C4-2B (cell line): ENCODE measurements at regions not wholly inside any gene's neighbourhood (a gene's known extent, or its start where the extent isn't known, plus 50 kb on each side); places are given as distances from the start of the nearest gene placed in this dataset.

Experiments
- H3K27ac ChIP-seq: fragments of 450-650 bp; 2 replicates; pipeline ENCODE4 v1.5.1; 2017
- ZFX ChIP-seq: fragments of 450-650 bp; IDR thresholded peaks from 2 replicates; pipeline ENCODE4 v1.6.1; 2017
- TF ChIP-seq, protein P1 (sequence below): fragments of 450-650 bp; conservative IDR thresholded peaks from 2 replicates; pipeline ENCODE4 v1.5.1; 2017; ENCODE audit warnings: mild to moderate bottlenecking

DNA sequence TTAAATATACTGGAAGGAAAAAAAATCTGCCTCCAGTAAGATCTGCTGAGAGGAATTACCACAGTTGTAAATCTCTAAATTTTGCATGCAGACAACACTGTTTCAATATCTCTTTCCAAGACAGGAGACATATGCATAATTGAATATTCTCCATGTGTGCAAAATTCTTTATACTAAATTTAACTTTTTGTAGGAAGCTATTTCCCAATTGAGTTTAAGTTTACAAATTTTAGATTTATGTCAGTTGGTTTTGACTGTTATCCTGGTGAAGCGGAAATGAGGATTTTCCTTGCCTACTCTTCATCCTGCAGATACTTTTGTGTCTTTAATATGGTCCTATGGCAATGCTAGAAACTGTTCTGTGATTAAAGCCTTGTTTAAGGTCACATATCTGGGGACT, 1352.9 kb downstream of the FSTL5 start:
- no peak for TF ChIP-seq ZFX
- TF ChIP-seq, protein P1, sequence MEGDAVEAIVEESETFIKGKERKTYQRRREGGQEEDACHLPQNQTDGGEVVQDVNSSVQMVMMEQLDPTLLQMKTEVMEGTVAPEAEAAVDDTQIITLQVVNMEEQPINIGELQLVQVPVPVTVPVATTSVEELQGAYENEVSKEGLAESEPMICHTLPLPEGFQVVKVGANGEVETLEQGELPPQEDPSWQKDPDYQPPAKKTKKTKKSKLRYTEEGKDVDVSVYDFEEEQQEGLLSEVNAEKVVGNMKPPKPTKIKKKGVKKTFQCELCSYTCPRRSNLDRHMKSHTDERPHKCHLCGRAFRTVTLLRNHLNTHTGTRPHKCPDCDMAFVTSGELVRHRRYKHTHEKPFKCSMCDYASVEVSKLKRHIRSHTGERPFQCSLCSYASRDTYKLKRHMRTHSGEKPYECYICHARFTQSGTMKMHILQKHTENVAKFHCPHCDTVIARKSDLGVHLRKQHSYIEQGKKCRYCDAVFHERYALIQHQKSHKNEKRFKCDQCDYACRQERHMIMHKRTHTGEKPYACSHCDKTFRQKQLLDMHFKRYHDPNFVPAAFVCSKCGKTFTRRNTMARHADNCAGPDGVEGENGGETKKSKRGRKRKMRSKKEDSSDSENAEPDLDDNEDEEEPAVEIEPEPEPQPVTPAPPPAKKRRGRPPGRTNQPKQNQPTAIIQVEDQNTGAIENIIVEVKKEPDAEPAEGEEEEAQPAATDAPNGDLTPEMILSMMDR: no peak
- H3K27ac ChIP-seq: no peak overlapping the region

DNA sequence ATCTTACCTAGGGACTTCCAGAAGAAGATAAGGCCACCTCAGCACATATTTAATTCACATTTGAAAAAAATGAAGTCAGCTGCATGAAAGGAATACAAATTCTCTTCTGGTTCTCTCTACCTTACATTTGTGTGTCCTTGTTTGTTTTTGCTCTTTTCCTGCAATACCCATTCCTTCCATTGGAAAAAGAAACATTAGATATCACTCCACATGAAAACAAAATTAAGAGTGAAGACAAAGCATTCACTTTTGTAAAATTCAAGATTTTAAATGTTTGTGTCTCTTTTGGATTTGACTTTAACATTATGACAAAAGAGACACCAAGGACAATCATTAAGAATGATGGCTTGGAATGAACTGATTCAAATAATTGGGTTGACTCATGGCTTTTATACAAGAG, 1351.8 kb downstream of the FSTL5 start:
- TF ChIP-seq, protein P1: no peak; the same call in 1 of the 2 replicates
- no peak for TF ChIP-seq ZFX
- no peak overlapping the region for H3K27ac ChIP-seq

DNA sequence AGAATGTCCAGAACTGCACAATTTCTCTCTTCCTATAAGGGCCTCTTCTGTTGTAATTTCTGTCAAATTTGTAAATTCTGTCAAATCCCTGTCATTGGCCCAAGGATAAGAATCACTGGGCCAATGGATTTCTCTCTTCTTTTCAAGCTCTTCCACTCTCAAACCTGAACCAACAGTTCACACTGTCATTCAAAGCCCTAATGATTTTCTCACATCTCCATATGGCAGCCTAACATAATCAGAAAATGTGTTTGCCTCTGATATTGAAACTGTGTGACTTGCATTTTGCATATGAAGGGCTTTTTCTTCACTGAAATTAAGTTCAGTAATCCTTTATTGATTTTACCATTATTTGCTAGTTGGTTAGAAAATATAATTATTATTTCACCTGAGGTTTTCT, 1349.1 kb downstream of the FSTL5 start:
- H3K27ac ChIP-seq: no peak overlapping the region
- TF ChIP-seq, protein P1: no peak
- no peak for TF ChIP-seq ZFX

DNA sequence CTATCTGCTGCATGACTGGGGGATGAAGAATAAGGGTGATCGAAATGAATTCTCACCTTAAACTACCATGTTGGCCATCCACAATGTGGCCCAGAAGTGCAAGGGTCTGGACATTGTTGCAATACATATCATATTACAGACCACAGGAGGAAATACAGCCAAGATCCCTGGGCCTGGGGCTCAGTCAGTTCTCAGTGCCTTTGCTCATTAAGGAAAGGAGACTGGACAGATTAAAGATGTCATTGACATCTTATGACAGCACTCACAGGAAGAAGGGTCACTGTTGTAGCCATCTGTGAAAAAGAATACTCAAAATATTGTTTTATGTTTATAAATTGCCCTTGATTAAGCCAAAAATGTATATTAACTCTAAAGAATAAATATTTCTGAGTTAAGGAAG, 1345.2 kb downstream of the FSTL5 start:
- no peak overlapping the region for H3K27ac ChIP-seq
- TF ChIP-seq, protein P1: no peak
- TF ChIP-seq ZFX: no peak

DNA sequence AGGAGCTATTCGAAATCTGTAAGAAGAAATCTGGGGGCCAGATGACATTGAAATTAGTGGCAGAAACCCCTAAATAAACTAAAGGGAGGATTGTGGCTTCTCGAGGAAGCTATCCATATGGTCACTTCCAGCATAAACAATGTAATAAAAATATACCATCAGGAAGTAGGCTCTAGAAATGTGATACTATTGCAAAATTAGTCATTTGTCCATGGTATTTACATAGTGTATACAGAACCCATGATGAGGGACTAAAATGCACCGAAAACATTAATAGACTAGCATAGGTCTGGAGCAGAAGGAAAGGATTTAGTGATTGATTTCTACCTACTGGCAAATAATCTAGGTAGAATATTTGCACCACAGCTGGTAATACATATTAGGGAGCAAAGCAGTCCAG, 1344.0 kb downstream of the FSTL5 start:
- TF ChIP-seq, protein P1: no peak
- no peak for TF ChIP-seq ZFX
- H3K27ac ChIP-seq: no peak overlapping the region

DNA sequence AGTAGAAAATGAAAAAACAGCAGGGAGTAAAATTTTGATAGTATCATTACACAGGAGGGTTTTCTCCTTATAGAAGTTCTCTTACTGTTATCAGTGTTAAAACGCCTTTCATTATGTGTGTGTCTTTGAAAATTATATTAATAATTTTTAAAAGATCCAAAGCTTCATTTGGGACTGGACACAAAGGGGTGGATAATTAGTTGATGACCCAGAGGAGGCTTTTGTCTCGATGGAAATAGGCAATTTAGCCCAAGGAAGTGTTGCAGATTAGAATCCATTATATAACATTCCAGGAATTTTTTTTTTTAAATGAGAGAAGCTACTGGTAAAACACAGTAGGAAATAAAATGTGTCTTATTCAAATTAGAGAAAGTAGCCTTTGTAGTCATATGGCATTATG, 1339.3 kb downstream of the FSTL5 start:
- TF ChIP-seq, protein P1: no peak
- TF ChIP-seq ZFX: no peak
- H3K27ac ChIP-seq: no peak overlapping the region

DNA sequence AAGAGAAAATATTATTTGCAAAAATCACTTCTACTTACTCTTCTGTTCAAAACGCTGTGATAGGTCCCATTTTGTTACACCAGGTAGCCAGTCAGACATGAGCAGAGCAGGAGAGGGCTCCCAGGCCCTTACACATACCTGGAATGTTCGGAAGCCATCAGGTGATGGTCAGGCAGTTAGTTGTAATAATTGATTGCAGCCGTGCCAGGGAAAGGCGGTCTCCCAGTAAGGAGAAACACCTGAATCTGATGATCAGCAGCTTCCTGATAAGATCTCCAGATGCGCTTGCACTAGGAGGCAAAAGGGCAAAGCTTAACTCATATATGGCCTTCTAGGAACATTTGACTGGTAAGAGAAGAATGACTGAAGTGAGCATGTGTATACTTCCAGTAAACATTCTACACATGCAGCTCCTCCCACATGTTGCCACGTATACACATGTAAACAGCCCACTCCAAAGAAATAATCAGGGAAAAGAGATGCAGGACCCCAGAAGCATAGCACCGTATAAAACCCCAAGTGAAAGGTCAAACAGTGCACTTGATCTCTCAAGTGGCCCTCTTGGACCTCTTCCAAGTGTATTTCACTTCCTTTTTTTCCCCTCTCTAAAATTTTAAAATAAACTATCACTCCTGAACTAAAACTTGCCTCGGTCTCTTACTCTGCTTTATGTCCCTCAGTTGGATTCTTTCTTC, 1338.0 kb downstream of the FSTL5 start:
- no peak for TF ChIP-seq ZFX
- TF ChIP-seq, protein P1: no peak

More for the DNA sequence above, 1338.0 kb downstream of the FSTL5 start:
- peak overlapping the region; percentile 78 for H3K27ac ChIP-seq
